A673 (cell line): ENCODE measurements at regions not wholly inside any gene's neighbourhood (a gene's known extent, or its start where the extent isn't known, plus 50 kb on each side); places are given as distances from the start of the nearest gene placed in this dataset.

ENCODE experiments used
- EZH2 ChIP-seq: fragments of 200-600 bp; sonication (generic); IDR thresholded peaks from 2 replicates; pipeline ENCODE4 v1.6.1; 2017; ENCODE audit warnings: borderline replicate concordance, low read depth, mild to moderate bottlenecking, mixed read lengths, antibody characterized with exemption, low read length; ENCODE audit not compliant: poor library complexity, severe bottlenecking
- TF ChIP-seq, protein P1 (sequence below): fragments of 300-800, 200-600 bp; sonication (generic); conservative IDR thresholded peaks from 2 replicates; pipeline ENCODE4 v1.5.1; 2017; ENCODE audit warnings: low read depth, mild to moderate bottlenecking, antibody characterized with exemption, low read length, moderate library complexity, mixed read lengths

DNA sequence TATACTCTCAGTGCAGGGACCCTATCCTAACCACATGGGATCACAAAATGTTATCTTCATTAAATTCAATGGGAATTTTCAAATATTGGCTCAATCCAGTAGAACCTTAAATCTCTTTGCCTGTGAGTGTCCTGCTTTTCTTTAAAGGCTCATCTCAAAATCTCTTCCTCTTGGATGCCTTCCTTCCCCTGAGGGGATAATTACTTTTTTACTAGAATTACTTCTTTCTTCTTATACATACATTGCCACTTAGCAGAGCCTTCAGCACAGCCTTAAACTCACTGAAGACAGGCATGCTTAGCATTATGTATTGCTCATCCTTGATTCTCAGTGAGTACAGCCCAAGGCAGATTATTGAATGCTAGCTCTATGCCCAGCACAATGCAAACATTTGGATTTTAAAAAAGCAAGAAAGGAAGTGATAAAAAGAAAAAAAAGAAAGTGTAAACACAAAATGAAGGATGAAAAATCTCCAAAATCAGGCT, 1918.0 kb upstream of the FLRT2 start:
- TF ChIP-seq, protein P1, sequence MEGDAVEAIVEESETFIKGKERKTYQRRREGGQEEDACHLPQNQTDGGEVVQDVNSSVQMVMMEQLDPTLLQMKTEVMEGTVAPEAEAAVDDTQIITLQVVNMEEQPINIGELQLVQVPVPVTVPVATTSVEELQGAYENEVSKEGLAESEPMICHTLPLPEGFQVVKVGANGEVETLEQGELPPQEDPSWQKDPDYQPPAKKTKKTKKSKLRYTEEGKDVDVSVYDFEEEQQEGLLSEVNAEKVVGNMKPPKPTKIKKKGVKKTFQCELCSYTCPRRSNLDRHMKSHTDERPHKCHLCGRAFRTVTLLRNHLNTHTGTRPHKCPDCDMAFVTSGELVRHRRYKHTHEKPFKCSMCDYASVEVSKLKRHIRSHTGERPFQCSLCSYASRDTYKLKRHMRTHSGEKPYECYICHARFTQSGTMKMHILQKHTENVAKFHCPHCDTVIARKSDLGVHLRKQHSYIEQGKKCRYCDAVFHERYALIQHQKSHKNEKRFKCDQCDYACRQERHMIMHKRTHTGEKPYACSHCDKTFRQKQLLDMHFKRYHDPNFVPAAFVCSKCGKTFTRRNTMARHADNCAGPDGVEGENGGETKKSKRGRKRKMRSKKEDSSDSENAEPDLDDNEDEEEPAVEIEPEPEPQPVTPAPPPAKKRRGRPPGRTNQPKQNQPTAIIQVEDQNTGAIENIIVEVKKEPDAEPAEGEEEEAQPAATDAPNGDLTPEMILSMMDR: no peak
- TF ChIP-seq EZH2: no peak
